ENCODE measurements at regions not wholly inside any gene's neighbourhood (a gene's known extent, or its start where the extent isn't known, plus 50 kb on each side); places are given as distances from the start of the nearest gene placed in this dataset.

DNA sequence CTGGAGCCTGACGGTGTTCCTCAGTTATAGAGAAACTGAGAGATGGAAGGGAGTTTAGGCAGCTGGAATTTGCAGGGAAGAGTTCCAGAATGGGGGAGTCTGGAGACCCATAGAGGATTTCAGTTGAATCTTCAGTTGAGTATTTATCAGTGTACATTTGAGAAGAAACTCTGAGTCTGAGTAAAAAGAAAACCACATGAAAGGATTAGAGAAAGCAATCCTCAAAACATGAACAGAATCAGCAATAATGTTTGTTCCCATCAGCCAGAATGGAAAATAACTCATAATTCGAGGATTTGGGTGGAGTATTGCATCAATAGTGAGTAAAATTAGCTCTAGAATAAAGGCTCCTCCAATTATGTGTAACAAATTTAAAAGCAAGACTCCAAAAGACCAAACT lies 130.0 kb upstream of the AHR start:
- no peaks in the 10 kb centered on the region for H3K27me3 ChIP-seq
- WGBS, 4 donors: 72 to 87% (median 76%) methylated on average over 2 of the region's 2 CpGs
- no peak overlapping the region for H3K27ac ChIP-seq
- peaks cover 0 to 7% (median 7%) of the 10 kb centered on the region in 3 donors for H3K9me3 ChIP-seq (replicated peaks in 1 of 3)
- TF ChIP-seq, protein P1, sequence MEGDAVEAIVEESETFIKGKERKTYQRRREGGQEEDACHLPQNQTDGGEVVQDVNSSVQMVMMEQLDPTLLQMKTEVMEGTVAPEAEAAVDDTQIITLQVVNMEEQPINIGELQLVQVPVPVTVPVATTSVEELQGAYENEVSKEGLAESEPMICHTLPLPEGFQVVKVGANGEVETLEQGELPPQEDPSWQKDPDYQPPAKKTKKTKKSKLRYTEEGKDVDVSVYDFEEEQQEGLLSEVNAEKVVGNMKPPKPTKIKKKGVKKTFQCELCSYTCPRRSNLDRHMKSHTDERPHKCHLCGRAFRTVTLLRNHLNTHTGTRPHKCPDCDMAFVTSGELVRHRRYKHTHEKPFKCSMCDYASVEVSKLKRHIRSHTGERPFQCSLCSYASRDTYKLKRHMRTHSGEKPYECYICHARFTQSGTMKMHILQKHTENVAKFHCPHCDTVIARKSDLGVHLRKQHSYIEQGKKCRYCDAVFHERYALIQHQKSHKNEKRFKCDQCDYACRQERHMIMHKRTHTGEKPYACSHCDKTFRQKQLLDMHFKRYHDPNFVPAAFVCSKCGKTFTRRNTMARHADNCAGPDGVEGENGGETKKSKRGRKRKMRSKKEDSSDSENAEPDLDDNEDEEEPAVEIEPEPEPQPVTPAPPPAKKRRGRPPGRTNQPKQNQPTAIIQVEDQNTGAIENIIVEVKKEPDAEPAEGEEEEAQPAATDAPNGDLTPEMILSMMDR (IDR thresholded peaks at IDR 0.05): no peak
- TF ChIP-seq POLR2A (IDR thresholded peaks at IDR 0.05): no peak
- H3K4me1 ChIP-seq (replicated peaks in 1 of 2): no peaks in the 10 kb centered on the region
- DNase-seq: no peak
- no peak overlapping the region for H3K4me3 ChIP-seq
- intact Hi-C loops (cut with DNase I): no loop called here
- H3K36me3 ChIP-seq (replicated peaks in 1 of 2): no peaks in the 10 kb centered on the region

DNA sequence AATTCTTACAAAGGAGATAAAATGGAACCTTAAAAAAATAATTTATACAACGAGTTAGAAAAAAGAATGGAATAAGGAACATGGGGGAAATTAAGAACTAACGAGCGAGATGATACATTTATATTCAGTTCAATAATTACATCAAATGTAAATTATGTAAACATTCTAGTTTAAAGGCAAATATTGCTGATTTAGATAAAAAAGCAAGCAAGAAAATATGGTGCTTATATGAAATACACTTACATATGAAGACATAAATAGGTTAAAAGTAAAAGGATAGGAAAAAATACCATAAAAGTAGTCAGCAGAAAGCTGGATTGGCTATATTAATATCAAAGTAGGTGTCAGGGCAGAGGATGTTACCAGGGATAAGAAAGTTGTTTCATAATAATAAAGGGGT lies 127.0 kb upstream of the AHR start:
- WGBS, 4 donors: 91 to 97% (median 94%) methylated on average over 3 of the region's 3 CpGs
- Histone ChIP-seq H3K4me1 (replicated peaks in 1 of 2) (no peaks in the 10 kb centered on the region), H3K9me3 (replicated peaks in 1 of 3) (peaks cover 0 to 7% (median 7%) of the 10 kb centered on the region in 3 donors), H3K4me3 (no peak overlapping the region), H3K27me3 (no peaks in the 10 kb centered on the region), H3K36me3 (replicated peaks in 1 of 2) (no peaks in the 10 kb centered on the region), H3K27ac (no peak overlapping the region)
- intact Hi-C loops (cut with DNase I): no loop called here
- TF ChIP-seq POLR2A (IDR thresholded peaks at IDR 0.05): no peak
- TF ChIP-seq, protein P1 (IDR thresholded peaks at IDR 0.05): no peak
- no peak for DNase-seq

DNA sequence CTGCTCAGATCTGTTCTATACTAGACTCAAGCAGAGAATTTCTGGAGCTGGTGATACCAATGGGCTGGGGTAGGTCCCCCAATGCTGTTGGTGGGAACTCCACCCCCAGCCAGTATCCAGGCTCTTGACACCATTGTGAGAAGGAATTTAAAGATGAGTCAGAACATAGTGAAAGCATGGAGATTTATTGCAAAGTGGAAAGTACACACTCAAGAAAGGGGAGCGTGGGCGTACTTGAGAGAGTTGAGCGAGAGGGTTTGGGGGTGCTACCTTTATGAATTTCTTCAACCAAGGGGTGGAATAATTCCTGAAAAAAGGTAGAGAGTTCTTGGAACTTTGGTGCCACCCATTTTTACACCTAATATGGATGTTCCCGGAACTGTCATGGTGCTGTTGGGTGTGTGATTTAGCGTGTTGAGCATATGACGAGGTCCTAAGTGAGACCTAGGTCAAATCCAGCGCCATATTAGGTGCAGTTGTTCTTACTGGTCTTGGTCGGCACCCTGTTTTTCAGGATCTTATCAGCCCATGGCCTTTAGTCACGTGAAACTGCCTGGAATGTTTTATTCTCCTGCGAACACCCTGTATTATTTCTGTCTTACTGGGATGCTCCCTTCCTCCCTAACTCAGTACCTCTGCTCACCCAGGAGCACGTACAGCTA lies 122.0 kb upstream of the AHR start:
- intact Hi-C loops (cut with DNase I): no loop called here
- no peaks in the 10 kb centered on the region for H3K27me3 ChIP-seq
- DNase-seq: no peak
- no peak overlapping the region for H3K4me3 ChIP-seq
- no peak overlapping the region for H3K27ac ChIP-seq
- no peaks in the 10 kb centered on the region for H3K4me1 ChIP-seq (replicated peaks in 1 of 2)
- H3K36me3 ChIP-seq (replicated peaks in 1 of 2): no peaks in the 10 kb centered on the region
- 93 to 96% (median 95%) methylated on average over 11 of the region's 11 CpGs for WGBS, 4 donors
- no peak for TF ChIP-seq POLR2A (IDR thresholded peaks at IDR 0.05)
- H3K9me3 ChIP-seq (replicated peaks in 1 of 3): peaks cover 0 to 7% (median 7%) of the 10 kb centered on the region in 3 donors

DNA sequence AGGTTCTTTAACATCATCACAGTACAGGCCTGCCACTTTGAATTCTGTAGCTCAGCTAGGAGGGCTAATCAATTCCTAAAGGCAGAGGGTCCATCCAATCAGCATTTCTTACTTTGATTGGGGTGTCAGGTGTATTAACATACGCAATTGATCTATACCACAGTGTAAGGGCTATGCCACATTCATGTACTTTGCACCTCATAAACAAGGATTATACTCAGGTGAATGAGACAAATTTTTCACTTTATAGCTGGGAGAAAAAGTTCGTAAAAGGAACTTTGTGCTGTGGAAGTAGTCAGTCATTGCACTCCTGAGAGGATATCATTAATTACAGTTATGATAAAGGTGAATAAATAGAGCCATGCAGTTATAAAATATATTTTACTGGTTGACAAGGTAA lies 119.9 kb upstream of the AHR start:
- no peaks in the 10 kb centered on the region for H3K36me3 ChIP-seq (replicated peaks in 1 of 2)
- H3K27ac ChIP-seq: no peak overlapping the region
- H3K9me3 ChIP-seq (replicated peaks in 1 of 3): no peaks in the 10 kb centered on the region
- no peak for DNase-seq
- TF ChIP-seq POLR2A (IDR thresholded peaks at IDR 0.05): no peak
- TF ChIP-seq, protein P1 (IDR thresholded peaks at IDR 0.05): no peak
- no peaks in the 10 kb centered on the region for H3K27me3 ChIP-seq
- H3K4me3 ChIP-seq: no peak overlapping the region
- intact Hi-C loops (cut with DNase I): no loop called here
- peaks cover 4 to 7% of the 10 kb centered on the region in 2 donors for H3K4me1 ChIP-seq (replicated peaks in 1 of 2)
- 89 to 98% (median 96%) methylated on average over 2 of the region's 2 CpGs for WGBS, 4 donors

DNA sequence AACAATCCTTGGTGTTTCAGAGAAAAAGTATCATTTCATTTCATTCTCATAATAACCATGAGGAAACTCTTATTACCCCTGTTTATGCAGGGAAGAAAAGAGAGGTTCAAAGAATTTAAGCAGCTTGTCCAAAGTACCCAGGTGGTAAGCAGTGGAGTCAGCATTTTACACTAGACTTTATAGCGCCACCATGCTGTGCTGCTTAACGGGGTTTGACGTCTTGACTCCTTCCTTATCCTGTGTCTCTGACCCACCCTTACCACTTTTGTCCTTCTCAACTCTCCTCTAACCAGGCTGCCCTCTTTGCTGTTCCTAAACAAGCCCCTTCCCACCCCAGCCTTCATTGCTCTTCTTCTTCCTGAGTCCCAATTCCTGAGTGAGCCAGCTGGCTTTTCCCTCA lies 117.0 kb upstream of the AHR start:
- Histone ChIP-seq H3K9me3 (replicated peaks in 1 of 3) (no peaks in the 10 kb centered on the region), H3K27ac (no peak overlapping the region), H3K4me3 (no peak overlapping the region), H3K4me1 (replicated peaks in 1 of 2) (peaks cover 30 to 36% of the 10 kb centered on the region in 2 donors), H3K27me3 (no peaks in the 10 kb centered on the region), H3K36me3 (replicated peaks in 1 of 2) (no peaks in the 10 kb centered on the region)
- intact Hi-C loops (cut with DNase I): loop anchor here in 1 of 2 donors (5.0 kb wide), 1 partner anchor 116 kb away; the partner anchor contains the start of gene AHR
- WGBS, 4 donors: 78 to 87% (median 84%) methylated on average over 3 of the region's 3 CpGs
- no peak for DNase-seq
- TF ChIP-seq POLR2A (IDR thresholded peaks at IDR 0.05): no peak
- TF ChIP-seq, protein P1 (IDR thresholded peaks at IDR 0.05): no peak

Data from adrenal gland (tissue), 9 donors.